Thoracic aorta (tissue), 2 donors: ENCODE measurements at regions not wholly inside any gene's neighbourhood (a gene's known extent, or its start where the extent isn't known, plus 50 kb on each side); places are given as distances from the start of the nearest gene placed in this dataset.

Experiments used
- ATAC-seq: fragments of 150-250 bp; one replicate; pipeline ENCODE4 v1.8.0; 2017; ENCODE audit warnings: low read depth; ENCODE audit not compliant: insufficient number of reproducible peaks, low FRiP score
- DNase-seq: peaks from one replicate; pipeline ENCODE4 v3.0.0-alpha.2; 2020; ENCODE audit warnings: low spot score
- H3K27ac ChIP-seq, 2 donors: fragments of 200-600 bp; sonication (generic); 1 replicate in 1 of 2; 2 replicates in 1 of 2; pipeline ENCODE4 v1.5.1; 2016; ENCODE audit warnings: mild to moderate bottlenecking in 2 of 2, moderate library complexity in 2 of 2
- H3K27me3 ChIP-seq: fragments of 200-600 bp; sonication (generic); replicated peaks from 2 replicates; pipeline ENCODE4 v1.6.0; 2016; ENCODE audit warnings: mild to moderate bottlenecking; ENCODE audit not compliant: insufficient read depth
- H3K36me3 ChIP-seq: fragments of 200-600 bp; sonication (generic); one replicate; pipeline ENCODE4 v1.5.1; 2016
- H3K4me1 ChIP-seq, 2 donors: fragments of 200-600 bp; sonication (generic); 1 replicate in 1 of 2; 2 replicates in 1 of 2; pipeline versions ENCODE4 v1.5.1 to v1.6.0; 2016; ENCODE audit warnings: low read depth in 2 of 2, mild to moderate bottlenecking in 1 of 2; ENCODE audit not compliant: control insufficient read depth in 1 of 2
- H3K4me3 ChIP-seq: fragments of 200-600 bp; sonication (generic); 2 replicates; pipeline ENCODE4 v1.5.1; 2016; ENCODE audit warnings: mild to moderate bottlenecking
- H3K9me3 ChIP-seq: fragments of 200-600 bp; sonication (generic); 2 replicates; pipeline ENCODE4 v1.5.1; 2016
- CTCF ChIP-seq: fragments of 200-600 bp; sonication (generic); IDR thresholded peaks from one replicate; pipeline ENCODE4 v1.5.1; 2019; ENCODE audit warnings: antibody characterized with exemption

- Histone ChIP-seq H3K27ac (no peak overlapping the region), H3K4me3 (no peak overlapping the region), H3K4me1 (no peaks in the 10 kb centered on the region), H3K27me3 (no peaks in the 10 kb centered on the region), H3K36me3 (no peaks in the 10 kb centered on the region), H3K9me3 (no peaks in the 10 kb centered on the region)
- TF ChIP-seq CTCF: no peak
- no peak for ATAC-seq
- DNase-seq: no peak
Measured at GRCh38 chr10:36437367-36437766, 688.0 kb upstream of the ANKRD30A start.

GRCh38 chr10:36428507-36428906 lies 696.9 kb upstream of the ANKRD30A start:
- H3K27me3 ChIP-seq: no peaks in the 10 kb centered on the region
- TF ChIP-seq CTCF: no peak
- H3K9me3 ChIP-seq: no peaks in the 10 kb centered on the region
- no peaks in the 10 kb centered on the region for H3K4me1 ChIP-seq
- DNase-seq (no peak), ATAC-seq (no peak)
- no peaks in the 10 kb centered on the region for H3K36me3 ChIP-seq
- no peak overlapping the region for H3K27ac ChIP-seq
- H3K4me3 ChIP-seq: no peak overlapping the region

- no peak for ATAC-seq
- Histone ChIP-seq H3K27me3 (no peaks in the 10 kb centered on the region), H3K4me3 (no peak overlapping the region), H3K27ac (no peak overlapping the region), H3K36me3 (no peaks in the 10 kb centered on the region), H3K4me1 (no peaks in the 10 kb centered on the region), H3K9me3 (no peaks in the 10 kb centered on the region)
- no peak for TF ChIP-seq CTCF
- DNase-seq: no peak
Measured at GRCh38 chr10:36425131-36425797, 700.1 kb upstream of the ANKRD30A start.

GRCh38 chr10:36424502-36424901 lies 700.9 kb upstream of the ANKRD30A start:
- Histone ChIP-seq H3K36me3 (no peaks in the 10 kb centered on the region), H3K4me3 (no peak overlapping the region), H3K9me3 (no peaks in the 10 kb centered on the region), H3K4me1 (no peaks in the 10 kb centered on the region), H3K27me3 (no peaks in the 10 kb centered on the region), H3K27ac (no peak overlapping the region)
- TF ChIP-seq CTCF: no peak
- no peak for DNase-seq
- ATAC-seq: no peak

- TF ChIP-seq CTCF: no peak
- no peak for ATAC-seq
- no peak overlapping the region for H3K4me3 ChIP-seq
- H3K27me3 ChIP-seq: no peaks in the 10 kb centered on the region
- H3K36me3 ChIP-seq: no peaks in the 10 kb centered on the region
- DNase-seq: no peak
- H3K27ac ChIP-seq: no peak overlapping the region
- H3K9me3 ChIP-seq: no peaks in the 10 kb centered on the region
- H3K4me1 ChIP-seq: no peaks in the 10 kb centered on the region
Measured at GRCh38 chr10:36423821-36424248, 701.6 kb upstream of the ANKRD30A start.
